GM10248 (cell line): ENCODE measurements at regions not wholly inside any gene's neighbourhood (a gene's known extent, or its start where the extent isn't known, plus 50 kb on each side); places are given as distances from the start of the nearest gene placed in this dataset.

Experiments
- CTCF ChIA-PET: fragments of 300-600 bp; sonication (Branson Sonifier 250); formaldehyde crosslinking; extraction: SDS; loops from one replicate; lab custom pipeline; 2021; ENCODE audit warnings: antibody characterized with exemption; lab: Yijun Ruan, JAX
- POLR2A ChIA-PET: fragments of 350-650 bp; sonication (Branson Sonifier 250); formaldehyde crosslinking; extraction: SDS; loops from one replicate; lab custom pipeline; 2020; ENCODE audit warnings: antibody characterized with exemption; lab: Yijun Ruan, JAX
- DNase-seq: peaks from one replicate; pipeline ENCODE4 v3.0.0; 2012; ENCODE audit errors: extremely low spot score
- TF ChIP-seq, protein P1 (sequence below): IDR thresholded peaks from 2 replicates; pipeline ENCODE4 v1.5.1; 2012; ENCODE audit warnings: mild to moderate bottlenecking, low read depth; ENCODE audit errors: extremely low read depth, missing control alignments, control extremely low read depth

DNA sequence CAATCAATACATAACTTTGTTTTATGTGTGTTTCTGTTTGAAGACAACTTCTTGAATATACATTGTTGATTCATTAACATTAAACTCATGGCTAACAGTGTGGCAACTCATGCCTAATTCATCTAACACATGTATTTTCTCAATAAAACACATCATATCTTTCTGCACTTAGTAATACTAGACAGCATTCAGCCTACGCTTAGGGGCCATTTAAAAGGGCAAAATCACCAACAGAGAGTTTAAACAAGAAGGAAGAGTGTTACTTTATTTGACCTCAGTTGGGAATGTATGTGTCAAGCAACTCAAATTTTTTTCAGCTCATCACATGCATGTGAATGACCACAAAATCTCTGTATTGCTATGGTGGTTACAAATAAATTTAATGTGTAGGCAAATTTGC is 128.8 kb upstream of the AADACL2 start:
- ChIA-PET POLR2A (no interaction called here), CTCF (interaction anchor here (1.6 kb wide), 1 partner anchor 11 kb away, joined by 6 read pairs; no protein-coding TSS in a partner anchor)
- TF ChIP-seq, protein P1, sequence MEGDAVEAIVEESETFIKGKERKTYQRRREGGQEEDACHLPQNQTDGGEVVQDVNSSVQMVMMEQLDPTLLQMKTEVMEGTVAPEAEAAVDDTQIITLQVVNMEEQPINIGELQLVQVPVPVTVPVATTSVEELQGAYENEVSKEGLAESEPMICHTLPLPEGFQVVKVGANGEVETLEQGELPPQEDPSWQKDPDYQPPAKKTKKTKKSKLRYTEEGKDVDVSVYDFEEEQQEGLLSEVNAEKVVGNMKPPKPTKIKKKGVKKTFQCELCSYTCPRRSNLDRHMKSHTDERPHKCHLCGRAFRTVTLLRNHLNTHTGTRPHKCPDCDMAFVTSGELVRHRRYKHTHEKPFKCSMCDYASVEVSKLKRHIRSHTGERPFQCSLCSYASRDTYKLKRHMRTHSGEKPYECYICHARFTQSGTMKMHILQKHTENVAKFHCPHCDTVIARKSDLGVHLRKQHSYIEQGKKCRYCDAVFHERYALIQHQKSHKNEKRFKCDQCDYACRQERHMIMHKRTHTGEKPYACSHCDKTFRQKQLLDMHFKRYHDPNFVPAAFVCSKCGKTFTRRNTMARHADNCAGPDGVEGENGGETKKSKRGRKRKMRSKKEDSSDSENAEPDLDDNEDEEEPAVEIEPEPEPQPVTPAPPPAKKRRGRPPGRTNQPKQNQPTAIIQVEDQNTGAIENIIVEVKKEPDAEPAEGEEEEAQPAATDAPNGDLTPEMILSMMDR = no peak
- DNase-seq = no peak

DNA sequence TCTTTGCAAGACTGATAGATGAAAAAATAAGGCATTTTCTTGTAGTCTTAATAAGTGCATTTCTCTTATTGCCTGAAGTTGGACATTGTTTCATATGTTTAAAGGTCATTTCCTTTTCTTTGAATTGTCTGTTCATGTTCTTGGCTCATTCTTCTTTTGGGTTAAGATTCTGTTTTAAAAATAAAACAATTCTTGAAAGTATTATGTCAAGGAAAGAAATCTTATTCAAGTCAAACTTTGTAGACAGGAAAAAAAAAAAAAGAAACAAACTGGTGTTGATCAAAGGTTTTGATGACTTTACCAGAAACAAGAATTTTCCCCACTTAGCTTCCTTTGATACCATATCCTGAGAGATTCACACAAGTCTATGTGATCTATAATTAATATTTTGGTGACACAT is 132.9 kb upstream of the AADACL2 start:
- TF ChIP-seq, protein P1 = no peak
- no peak for DNase-seq
- POLR2A ChIA-PET = no interaction called here
- CTCF ChIA-PET = no interaction called here

- TF ChIP-seq, protein P1 = no peak
- DNase-seq = no peak
- POLR2A ChIA-PET = no interaction called here
- CTCF ChIA-PET = interaction anchor here (1.1 to 1.2 kb wide), 3 partner anchors 10 to 31 kb away, joined by 3 to 4 read pairs (median 3); no protein-coding TSS in a partner anchor
Observed at GRCh38 chr3:151599103-151599672, 134.5 kb upstream of the AADACL2 start.

DNA sequence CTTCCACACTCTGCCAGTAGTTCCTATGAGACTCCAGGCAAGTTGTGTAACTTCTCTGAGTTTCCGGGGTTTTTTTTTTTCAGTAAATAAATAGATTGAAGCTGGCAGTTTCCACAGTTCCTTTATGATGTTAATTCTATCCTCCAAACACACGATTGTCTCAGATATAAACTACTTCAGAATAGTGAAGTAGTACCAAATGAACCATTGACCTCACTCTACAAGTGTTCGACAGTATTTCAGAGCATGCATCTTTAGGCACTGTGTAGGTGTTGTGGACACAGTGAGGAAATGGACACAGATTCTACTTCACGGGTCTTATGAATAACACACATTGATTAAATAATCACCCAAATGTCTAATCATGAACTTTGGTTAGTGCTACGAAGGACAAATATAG is 136.1 kb upstream of the IGSF10 start:
- ChIA-PET CTCF (no interaction called here), POLR2A (no interaction called here)
- TF ChIP-seq, protein P1 = no peak
- DNase-seq = no peak

DNA sequence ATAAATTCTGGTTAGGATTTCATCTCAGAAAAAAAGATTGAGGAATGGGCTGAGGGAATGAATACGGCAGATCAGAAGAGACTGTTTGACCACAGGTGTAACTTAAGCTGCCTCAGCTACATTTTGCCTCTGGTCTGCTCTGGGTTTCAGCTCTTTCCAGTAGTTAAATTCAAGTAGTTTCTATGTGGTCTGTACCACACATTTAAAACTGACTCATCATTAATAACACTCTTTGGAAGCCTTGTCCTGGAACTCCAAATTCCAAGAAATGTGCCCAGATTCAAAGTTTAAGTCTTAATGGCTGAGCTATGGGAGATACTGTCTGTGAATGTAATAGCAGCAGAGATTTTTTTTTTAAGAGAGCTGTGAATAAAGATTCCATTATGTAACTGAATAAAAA is 133.1 kb upstream of the IGSF10 start:
- DNase-seq = no peak
- TF ChIP-seq, protein P1 = no peak
- ChIA-PET POLR2A (no interaction called here), CTCF (interaction anchor here (0.6 to 1.5 kb wide), 3 partner anchors 9 to 201 kb away, joined by 3 to 6 read pairs (median 5); no protein-coding TSS in a partner anchor)

- no peak for DNase-seq
- ChIA-PET CTCF (interaction anchor here (1.1 to 1.2 kb wide), 2 partner anchors 11 to 14 kb away, joined by 3 to 4 read pairs; no protein-coding TSS in a partner anchor), POLR2A (no interaction called here)
- TF ChIP-seq, protein P1 = no peak
Observed at GRCh38 chr3:151592287-151592686, 131.4 kb upstream of the IGSF10 start.
